ENCODE measurements at regions not wholly inside any gene's neighbourhood (a gene's known extent, or its start where the extent isn't known, plus 50 kb on each side); places are given as distances from the start of the nearest gene placed in this dataset.

- 97 to 98% methylated on average over 2 of the region's 2 CpGs for WGBS, 2 donors
Measured at GRCh38 chr17:53646835-53647234, 175.9 kb upstream of the KIF2B start.

GRCh38 chr17:53640808-53641207, 181.9 kb upstream of the KIF2B start:
- no peaks in the 10 kb centered on the region for H3K36me3 ChIP-seq
- H3K9me3 ChIP-seq = no peaks in the 10 kb centered on the region
- H3K27me3 ChIP-seq = no peaks in the 10 kb centered on the region
- intact Hi-C loops (cut with DNase I) = no loop called here
- H3K4me3 ChIP-seq (replicated peaks in 1 of 3) = no peak overlapping the region
- H3K4me1 ChIP-seq = no peaks in the 10 kb centered on the region
- 82 to 86% methylated on average over 1 of the region's 1 CpG for WGBS, 2 donors
- no peak overlapping the region for H3K27ac ChIP-seq
- DNase-seq = no peak
- no peak for TF ChIP-seq CTCF (IDR thresholded peaks at IDR 0.05)
- TF ChIP-seq POLR2A (IDR thresholded peaks at IDR 0.05) = no peak

More at GRCh38 chr17:53646835-53647234, 175.9 kb upstream of the KIF2B start:
- H3K27ac ChIP-seq = no peak overlapping the region
- TF ChIP-seq POLR2A (IDR thresholded peaks at IDR 0.05) = no peak
- no peak for TF ChIP-seq CTCF (IDR thresholded peaks at IDR 0.05)
- intact Hi-C loops (cut with DNase I) = no loop called here
- H3K4me1 ChIP-seq = no peaks in the 10 kb centered on the region
- no peak for DNase-seq
- no peaks in the 10 kb centered on the region for H3K9me3 ChIP-seq
- H3K4me3 ChIP-seq (replicated peaks in 1 of 3) = no peak overlapping the region
- H3K27me3 ChIP-seq = no peaks in the 10 kb centered on the region
- no peaks in the 10 kb centered on the region for H3K36me3 ChIP-seq

GRCh38 chr17:53635444-53635843, 187.3 kb upstream of the KIF2B start:
- Histone ChIP-seq H3K4me3 (replicated peaks in 1 of 3) (no peak overlapping the region), H3K27ac (no peak overlapping the region), H3K4me1 (no peaks in the 10 kb centered on the region), H3K9me3 (no peaks in the 10 kb centered on the region), H3K36me3 (no peaks in the 10 kb centered on the region), H3K27me3 (no peaks in the 10 kb centered on the region)
- DNase-seq = no peak
- TF ChIP-seq CTCF (IDR thresholded peaks at IDR 0.05) (no peak), POLR2A (IDR thresholded peaks at IDR 0.05) (no peak)
- 83 to 88% methylated on average over 1 of the region's 1 CpG for WGBS, 2 donors
- intact Hi-C loops (cut with DNase I) = no loop called here

GRCh38 chr17:53633856-53634255, 188.9 kb upstream of the KIF2B start:
- Histone ChIP-seq H3K4me1 (no peaks in the 10 kb centered on the region), H3K27ac (no peak overlapping the region), H3K9me3 (no peaks in the 10 kb centered on the region), H3K36me3 (no peaks in the 10 kb centered on the region), H3K4me3 (replicated peaks in 1 of 3) (no peak overlapping the region), H3K27me3 (no peaks in the 10 kb centered on the region)
- 95 to 97% methylated on average over 1 of the region's 1 CpG for WGBS, 2 donors
- TF ChIP-seq POLR2A (IDR thresholded peaks at IDR 0.05) (no peak), CTCF (IDR thresholded peaks at IDR 0.05) (no peak)
- intact Hi-C loops (cut with DNase I) = no loop called here
- DNase-seq = no peak

- intact Hi-C loops (cut with DNase I) = no loop called here
- WGBS, 2 donors = 54 to 55% methylated on average over 4 of the region's 4 CpGs
- H3K27me3 ChIP-seq = no peaks in the 10 kb centered on the region
Measured at GRCh38 chr17:53631486-53631885, 191.2 kb upstream of the KIF2B start.

More at GRCh38 chr17:53631486-53631885, 191.2 kb upstream of the KIF2B start:
- H3K9me3 ChIP-seq = no peaks in the 10 kb centered on the region
- DNase-seq = no peak
- H3K27ac ChIP-seq = no peak overlapping the region
- TF ChIP-seq POLR2A (IDR thresholded peaks at IDR 0.05) (no peak), CTCF (IDR thresholded peaks at IDR 0.05) (no peak)
- H3K36me3 ChIP-seq = no peaks in the 10 kb centered on the region
- no peak overlapping the region for H3K4me3 ChIP-seq (replicated peaks in 1 of 3)
- H3K4me1 ChIP-seq = no peaks in the 10 kb centered on the region

All from thyroid gland (tissue), 4 donors.